GM12873 (cell line): ENCODE measurements at regions not wholly inside any gene's neighbourhood (a gene's known extent, or its start where the extent isn't known, plus 50 kb on each side); places are given as distances from the start of the nearest gene placed in this dataset.

ENCODE experiments used
- CTCF ChIP-seq: IDR thresholded peaks from 2 replicates; pipeline ENCODE4 v1.5.1; 2012; ENCODE audit warnings: low read depth, mild to moderate bottlenecking, moderate library complexity, low read length, control low read depth; ENCODE audit not compliant: insufficient read depth; ENCODE audit errors: missing control alignments

GRCh38 chr9:86469476-86470250 lies 115.5 kb upstream of the TUT7 start:
- no peak for TF ChIP-seq CTCF

- TF ChIP-seq CTCF, result no peak
These were observed 110.0 kb upstream of the TUT7 start for GRCh38 chr9:86464242-86464641.

- no peak for TF ChIP-seq CTCF
These were observed 106.2 kb upstream of the TUT7 start for GRCh38 chr9:86460216-86461002.

- no peak for TF ChIP-seq CTCF
These were observed 105.5 kb upstream of the TUT7 start for GRCh38 chr9:86459599-86460155.

- no peak for TF ChIP-seq CTCF
These were observed 105.0 kb upstream of the TUT7 start for GRCh38 chr9:86459191-86459590.

- TF ChIP-seq CTCF, result no peak
These were observed 104.1 kb upstream of the TUT7 start for GRCh38 chr9:86458191-86458855.

- TF ChIP-seq CTCF, result no peak
These were observed 102.2 kb upstream of the TUT7 start for GRCh38 chr9:86456416-86456815.
